Mesenchymal stem cell (in vitro differentiated cells and primary cell): ENCODE measurements at regions not wholly inside any gene's neighbourhood (a gene's known extent, or its start where the extent isn't known, plus 50 kb on each side); places are given as distances from the start of the nearest gene placed in this dataset.

Experiments used
- DNase-seq: peaks from one replicate; pipeline ENCODE4 v3.0.0-alpha.2; 2013
- H2AFZ ChIP-seq: one replicate; pipeline ENCODE4 v1.6.1; 2013; ENCODE audit warnings: low read depth, mild to moderate bottlenecking, control low read depth, inconsistent platforms, low read length, moderate library complexity
- H2AK5ac ChIP-seq: 2 replicates; pipeline ENCODE4 v1.6.1; 2013; ENCODE audit warnings: low read length, moderate library complexity, mild to moderate bottlenecking, inconsistent platforms; ENCODE audit not compliant: severe bottlenecking
- H2BK120ac ChIP-seq: one replicate; pipeline ENCODE4 v1.6.1; 2013; ENCODE audit warnings: low read depth, mild to moderate bottlenecking, inconsistent platforms, low read length, moderate library complexity
- H2BK12ac ChIP-seq, 2 experiments: one replicate each; pipeline ENCODE4 v1.6.1; 2013; ENCODE audit warnings: inconsistent platforms in 2 of 2, low read length in 2 of 2, mild to moderate bottlenecking in 2 of 2, moderate library complexity in 2 of 2, control low read depth in 1 of 2
- H2BK15ac ChIP-seq: one replicate; pipeline ENCODE4 v1.6.1; 2013; ENCODE audit warnings: mild to moderate bottlenecking, low read depth, inconsistent platforms; ENCODE audit not compliant: poor library complexity, severe bottlenecking
- H2BK5ac ChIP-seq: 2 replicates; pipeline ENCODE4 v1.6.1; 2013; ENCODE audit warnings: low read depth, mild to moderate bottlenecking, low read length, control low read depth, inconsistent platforms; ENCODE audit not compliant: poor library complexity, severe bottlenecking
- H3K14ac ChIP-seq, 2 experiments: one replicate each; pipeline ENCODE4 v1.6.1; 2013; ENCODE audit warnings: inconsistent platforms in 2 of 2, low read length in 2 of 2, control low read depth in 1 of 2, mild to moderate bottlenecking in 1 of 2, moderate library complexity in 1 of 2
- H3K18ac ChIP-seq, 2 experiments: one replicate each; pipeline ENCODE4 v1.6.1; 2013; ENCODE audit warnings: inconsistent platforms in 2 of 2, low read length in 2 of 2, control low read depth in 1 of 2, low read depth in 1 of 2, mild to moderate bottlenecking in 1 of 2
- H3K23ac ChIP-seq, 2 experiments: one replicate each; pipeline ENCODE4 v1.6.1; 2013; ENCODE audit warnings: inconsistent platforms in 2 of 2, low read length in 2 of 2, mild to moderate bottlenecking in 2 of 2, moderate library complexity in 2 of 2, control low read depth in 1 of 2
- H3K27ac ChIP-seq: 2 replicates; pipeline ENCODE4 v1.5.1; 2013; ENCODE audit warnings: mild to moderate bottlenecking, moderate library complexity, low read length, control low read depth, inconsistent platforms; ENCODE audit not compliant: poor library complexity, severe bottlenecking
- H3K27me3 ChIP-seq, 2 experiments: 2 replicates each; pipeline versions ENCODE4 v1.6.1 to v1.7.0; 2013; ENCODE audit warnings: low read length in 2 of 2, mild to moderate bottlenecking in 2 of 2, moderate library complexity in 2 of 2, control low read depth in 1 of 2, inconsistent platforms in 1 of 2; ENCODE audit not compliant: control insufficient read depth in 1 of 2, insufficient read depth in 1 of 2
- H3K36me3 ChIP-seq, 2 experiments: 2 replicates each; pipeline versions ENCODE4 v1.6.1 to v1.7.0; 2013; ENCODE audit warnings: low read length in 2 of 2, control low read depth in 1 of 2, inconsistent platforms in 1 of 2, low read depth in 1 of 2, mild to moderate bottlenecking in 1 of 2; ENCODE audit not compliant: insufficient read depth in 2 of 2, control insufficient read depth in 1 of 2
- H3K4ac ChIP-seq, 2 experiments: one replicate each; pipeline ENCODE4 v1.6.1; 2013; ENCODE audit warnings: inconsistent platforms in 2 of 2, low read length in 2 of 2, mild to moderate bottlenecking in 2 of 2, moderate library complexity in 2 of 2, control low read depth in 1 of 2, low read depth in 1 of 2
- H3K4me1 ChIP-seq: 2 replicates; pipeline ENCODE4 v1.6.1; 2013; ENCODE audit warnings: low read depth, low read length, control low read depth; ENCODE audit not compliant: control insufficient read depth, insufficient read depth
- H3K4me2 ChIP-seq: 2 replicates; pipeline ENCODE4 v1.6.1; 2013; ENCODE audit warnings: low read length, mild to moderate bottlenecking, inconsistent platforms; ENCODE audit not compliant: poor library complexity, severe bottlenecking
- H3K4me3 ChIP-seq, 2 experiments: 2 replicates each; pipeline versions ENCODE4 v1.5.1 to v1.7.0; 2013; ENCODE audit warnings: low read length in 2 of 2, mild to moderate bottlenecking in 2 of 2, control low read depth in 1 of 2, low read depth in 1 of 2; ENCODE audit not compliant: insufficient read depth in 1 of 2
- H3K79me1 ChIP-seq: replicated peaks from 2 replicates; pipeline ENCODE4 v1.6.1; 2013; ENCODE audit warnings: mild to moderate bottlenecking, control low read depth, low read length, inconsistent platforms; ENCODE audit not compliant: poor library complexity, severe bottlenecking
- H3K9ac ChIP-seq: 2 replicates; pipeline ENCODE4 v1.7.0; 2013; ENCODE audit warnings: mild to moderate bottlenecking, low read length, moderate library complexity
- H3K9me3 ChIP-seq: 2 replicates; pipeline ENCODE4 v1.7.0; 2013; ENCODE audit warnings: mild to moderate bottlenecking, low read length; ENCODE audit not compliant: control insufficient read depth
- H4K8ac ChIP-seq: one replicate; pipeline ENCODE4 v1.6.1; 2013; ENCODE audit warnings: inconsistent platforms, mild to moderate bottlenecking, low read length, moderate library complexity
- H4K91ac ChIP-seq: one replicate; pipeline ENCODE4 v1.6.1; 2013; ENCODE audit warnings: mild to moderate bottlenecking, low read length, inconsistent platforms
- whole genome bisulfite sequencing: methylation state at CpG from one replicate; pipeline ENCODE4 v1.1.7; 2013; ENCODE audit warnings: mixed read lengths; 5-methylcytosine and 5-hydroxymethylcytosine counted together

- no peak overlapping the region for H2BK5ac ChIP-seq
- no CpG with 5 or more reads among the region's 1 CpG for WGBS
- H3K27ac ChIP-seq: no peak overlapping the region
- no peaks in the 10 kb centered on the region for H3K36me3 ChIP-seq
- no peak overlapping the region for H3K4ac ChIP-seq
- no peak overlapping the region for H3K18ac ChIP-seq
- no peak overlapping the region for H2AK5ac ChIP-seq
- no peak overlapping the region for H3K4me3 ChIP-seq
- H3K9me3 ChIP-seq: no peaks in the 10 kb centered on the region
- no peaks in the 10 kb centered on the region for H3K27me3 ChIP-seq
- H3K4me2 ChIP-seq: no peak overlapping the region
- no peak overlapping the region for H3K9ac ChIP-seq
- H4K91ac ChIP-seq: no peak overlapping the region
- no peak overlapping the region for H4K8ac ChIP-seq
- H2AFZ ChIP-seq: no peak overlapping the region
- H3K23ac ChIP-seq: no peak overlapping the region
- no peaks in the 10 kb centered on the region for H3K4me1 ChIP-seq
- no peak overlapping the region for H2BK15ac ChIP-seq
- H2BK12ac ChIP-seq: no peak overlapping the region
- H3K14ac ChIP-seq: no peak overlapping the region
- no peak for DNase-seq
- no peak overlapping the region for H2BK120ac ChIP-seq
- H3K79me1 ChIP-seq: no peaks in the 10 kb centered on the region
Observed at GRCh38 chr13:61183670-61184069, 232.0 kb downstream of the PCDH20 start.

DNA sequence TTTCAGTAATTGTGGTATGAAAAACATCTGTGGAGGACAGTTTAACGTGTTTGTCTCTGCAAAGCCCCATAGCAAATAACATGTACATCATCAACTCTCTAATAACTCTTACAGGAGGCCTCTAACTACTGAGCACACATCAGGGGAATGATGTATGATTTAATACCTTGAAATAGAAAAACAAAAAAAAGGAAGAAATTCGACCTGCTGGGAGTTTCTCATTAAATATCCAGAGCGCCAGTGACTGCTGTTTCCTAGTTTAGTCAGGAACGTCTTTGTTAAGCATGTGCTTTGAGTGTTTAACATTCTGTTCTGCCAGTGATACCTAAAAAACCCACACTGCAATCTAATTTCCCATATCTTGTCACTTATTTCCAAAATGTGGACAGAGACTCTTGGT, 235.4 kb downstream of the PCDH20 start:
- H2BK5ac ChIP-seq: no peak overlapping the region
- no peaks in the 10 kb centered on the region for H3K79me1 ChIP-seq
- H3K18ac ChIP-seq: no peak overlapping the region
- no peak overlapping the region for H3K14ac ChIP-seq
- no peaks in the 10 kb centered on the region for H3K9me3 ChIP-seq
- no peak overlapping the region for H2BK15ac ChIP-seq
- H3K4ac ChIP-seq: no peak overlapping the region
- H3K23ac ChIP-seq: no peak overlapping the region
- no peak overlapping the region for H2BK12ac ChIP-seq
- no peak overlapping the region for H3K9ac ChIP-seq
- no peak overlapping the region for H3K4me3 ChIP-seq
- no peak overlapping the region for H2AFZ ChIP-seq
- H3K4me2 ChIP-seq: no peak overlapping the region
- H3K36me3 ChIP-seq: no peaks in the 10 kb centered on the region
- no peak overlapping the region for H4K8ac ChIP-seq
- no peak for DNase-seq
- H3K27me3 ChIP-seq: no peaks in the 10 kb centered on the region
- H4K91ac ChIP-seq: no peak overlapping the region
- no peak overlapping the region for H2AK5ac ChIP-seq
- no peak overlapping the region for H2BK120ac ChIP-seq
- H3K27ac ChIP-seq: no peak overlapping the region
- no peaks in the 10 kb centered on the region for H3K4me1 ChIP-seq
- 54% methylated on average over 3 of the region's 4 CpGs for WGBS

DNA sequence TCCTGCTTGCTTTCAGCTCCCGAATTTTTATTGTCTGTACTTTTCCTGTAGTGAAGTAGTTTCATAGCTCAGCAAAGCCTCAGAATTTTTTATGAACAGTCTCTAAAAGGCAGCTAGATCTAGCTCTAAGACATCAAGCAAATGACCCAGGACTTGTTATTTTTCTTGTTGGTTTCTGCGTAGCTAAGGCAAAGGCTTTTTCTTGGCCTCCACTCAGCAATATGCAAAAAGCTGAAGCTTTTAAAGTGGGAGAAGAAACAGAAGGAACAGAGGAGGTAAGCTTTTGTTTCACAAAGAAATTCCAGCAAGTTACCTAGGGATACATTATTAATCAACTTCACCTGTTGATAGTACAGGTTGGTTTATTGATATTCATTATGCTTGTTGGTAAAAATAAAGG, 235.9 kb downstream of the PCDH20 start:
- Histone ChIP-seq H3K23ac (no peak overlapping the region), H2BK120ac (no peak overlapping the region), H3K14ac (no peak overlapping the region), H2BK5ac (no peak overlapping the region), H3K4ac (no peak overlapping the region), H3K4me1 (no peaks in the 10 kb centered on the region), H3K18ac (no peak overlapping the region), H2BK15ac (no peak overlapping the region), H3K27ac (no peak overlapping the region), H4K8ac (no peak overlapping the region), H3K27me3 (no peaks in the 10 kb centered on the region), H3K36me3 (no peaks in the 10 kb centered on the region), H2BK12ac (no peak overlapping the region), H4K91ac (no peak overlapping the region), H3K4me3 (no peak overlapping the region), H3K9ac (no peak overlapping the region), H3K4me2 (no peak overlapping the region), H3K9me3 (no peaks in the 10 kb centered on the region), H2AFZ (no peak overlapping the region), H3K79me1 (no peaks in the 10 kb centered on the region), H2AK5ac (no peak overlapping the region)
- no peak for DNase-seq
- 72% methylated on average over 2 of the region's 2 CpGs for WGBS

GRCh38 chr13:61170856-61171255, 244.8 kb downstream of the PCDH20 start:
- no peaks in the 10 kb centered on the region for H3K9me3 ChIP-seq

More at GRCh38 chr13:61170856-61171255, 244.8 kb downstream of the PCDH20 start:
- H3K4me2 ChIP-seq: no peak overlapping the region
- no peak overlapping the region for H4K91ac ChIP-seq
- no peak overlapping the region for H3K18ac ChIP-seq
- no peak overlapping the region for H4K8ac ChIP-seq
- no peak overlapping the region for H2BK120ac ChIP-seq
- DNase-seq: no peak
- H2BK15ac ChIP-seq: no peak overlapping the region
- H2BK5ac ChIP-seq: no peak overlapping the region
- no peaks in the 10 kb centered on the region for H3K36me3 ChIP-seq
- no peak overlapping the region for H3K4me3 ChIP-seq
- H3K4ac ChIP-seq: no peak overlapping the region
- no peak overlapping the region for H3K23ac ChIP-seq
- no peaks in the 10 kb centered on the region for H3K4me1 ChIP-seq
- H3K14ac ChIP-seq: no peak overlapping the region
- H3K27me3 ChIP-seq: no peaks in the 10 kb centered on the region
- no peak overlapping the region for H3K9ac ChIP-seq
- H2AFZ ChIP-seq: no peak overlapping the region
- no peaks in the 10 kb centered on the region for H3K79me1 ChIP-seq
- no peak overlapping the region for H3K27ac ChIP-seq
- H2BK12ac ChIP-seq: no peak overlapping the region
- H2AK5ac ChIP-seq: no peak overlapping the region
